WTC11 (cell line): ENCODE measurements at regions not wholly inside any gene's neighbourhood (a gene's known extent, or its start where the extent isn't known, plus 50 kb on each side); places are given as distances from the start of the nearest gene placed in this dataset.

ENCODE experiments used
- ATAC-seq: fragments of 200-7000 bp; cut with Tn5 transposase; 2 replicates; pipeline ENCODE4 v1.10.0; 2021; ENCODE audit warnings: mild to moderate bottlenecking, moderate library complexity
- CTCF ChIA-PET: fragments of 300-600 bp; sonication (Branson Sonifier 250); formaldehyde crosslinking; loops from one replicate; lab custom pipeline; 2021; ENCODE audit warnings: antibody characterized with exemption; lab: Charles Lee
- POLR2A ChIA-PET: fragments of 350-600 bp; sonication (Branson Sonifier 250); formaldehyde crosslinking; loops from one replicate; lab custom pipeline; 2021; ENCODE audit warnings: antibody characterized with exemption; lab: Charles Lee
- DNase-seq: peaks from one replicate; pipeline ENCODE4 v3.0.0; 2021; ENCODE audit warnings: low spot score
- H3K27ac Mint-ChIP-seq: 2 replicates; pipeline ENCODE4 v1.8.0; 2021; ENCODE audit warnings: mixed read lengths
- H3K27me3 Mint-ChIP-seq: 2 replicates; pipeline ENCODE4 v1.8.0; 2021; ENCODE audit warnings: low read depth, mild to moderate bottlenecking, moderate library complexity, mixed read lengths
- H3K36me3 Mint-ChIP-seq: 2 replicates; pipeline ENCODE4 v1.8.0; 2021; ENCODE audit warnings: mixed read lengths
- H3K4me1 Mint-ChIP-seq: 2 replicates; pipeline ENCODE4 v1.8.0; 2022; ENCODE audit warnings: mixed read lengths
- H3K4me3 Mint-ChIP-seq: 2 replicates; pipeline ENCODE4 v1.8.0; 2021; ENCODE audit warnings: mild to moderate bottlenecking, moderate library complexity, mixed read lengths
- H3K9me3 Mint-ChIP-seq: 2 replicates; pipeline ENCODE4 v1.8.0; 2021; ENCODE audit warnings: mixed read lengths
- FOXJ3 ChIP-seq: sonication (generic); formaldehyde crosslinking; IDR thresholded peaks from 2 replicates; pipeline ENCODE4 v1.9.0; 2021; ENCODE audit warnings: missing genetic modification reagents, mild to moderate bottlenecking, borderline replicate concordance
- FOXP1 ChIP-seq: sonication (generic); formaldehyde crosslinking; IDR thresholded peaks from 2 replicates; pipeline ENCODE4 v1.8.0; 2022; ENCODE audit warnings: missing genetic modification reagents, mild to moderate bottlenecking, moderate library complexity, borderline replicate concordance
- GRHL2 ChIP-seq: fragments of 250-450 bp; sonication (Bioruptor Pico); IDR thresholded peaks from 2 replicates; pipeline ENCODE4 v1.8.0; 2022; ENCODE audit warnings: mild to moderate bottlenecking, moderate library complexity; ENCODE audit not compliant: insufficient replicate concordance, severe bottlenecking
- HMGA2 ChIP-seq: fragments of 250-450 bp; sonication (Bioruptor Pico); IDR thresholded peaks from 2 replicates; pipeline ENCODE4 v1.4.0; 2021; ENCODE audit warnings: mild to moderate bottlenecking, moderate library complexity
- JUN ChIP-seq: sonication (generic); formaldehyde crosslinking; IDR thresholded peaks from 2 replicates; pipeline ENCODE4 v1.8.0; 2023; ENCODE audit warnings: mild to moderate bottlenecking, missing genetic modification reagents
- KAT7 ChIP-seq: sonication (generic); formaldehyde crosslinking; IDR thresholded peaks from 2 replicates; pipeline ENCODE4 v1.8.1; 2023; ENCODE audit warnings: missing genetic modification reagents, mild to moderate bottlenecking, borderline replicate concordance
- NR1H2 ChIP-seq: sonication (generic); formaldehyde crosslinking; IDR thresholded peaks from 2 replicates; pipeline ENCODE4 v1.9.0; 2021; ENCODE audit warnings: mild to moderate bottlenecking, moderate library complexity, missing genetic modification reagents
- RELA ChIP-seq: sonication (generic); formaldehyde crosslinking; IDR thresholded peaks from 2 replicates; pipeline ENCODE4 v1.8.1; 2022; ENCODE audit warnings: missing genetic modification reagents, mild to moderate bottlenecking, borderline replicate concordance
- RORB ChIP-seq: fragments of 250-450 bp; sonication (Bioruptor Pico); IDR thresholded peaks from 2 replicates; pipeline ENCODE4 v1.9.0; 2021; ENCODE audit warnings: mild to moderate bottlenecking
- SOX15 ChIP-seq: fragments of 250-450 bp; sonication (Bioruptor Pico); IDR thresholded peaks from 2 replicates; pipeline ENCODE4 v1.9.0; 2021; ENCODE audit warnings: mild to moderate bottlenecking
- SP1 ChIP-seq: sonication (generic); formaldehyde crosslinking; conservative IDR thresholded peaks from 2 replicates; pipeline ENCODE4 v1.8.1; 2022; ENCODE audit warnings: missing genetic modification reagents
- ZBTB21 ChIP-seq: sonication (generic); formaldehyde crosslinking; IDR thresholded peaks from 2 replicates; pipeline ENCODE4 v1.8.1; 2023; ENCODE audit warnings: mild to moderate bottlenecking, missing genetic modification reagents, borderline replicate concordance
- TF ChIP-seq, protein P1 (sequence below): fragments of 250-450 bp; sonication (Bioruptor Pico); IDR thresholded peaks from 2 replicates; pipeline ENCODE4 v1.9.0; 2021; ENCODE audit warnings: mild to moderate bottlenecking
- TF ChIP-seq, protein P2 (sequence below): sonication (generic); formaldehyde crosslinking; IDR thresholded peaks from 2 replicates; pipeline ENCODE4 v1.8.0; 2023; ENCODE audit warnings: missing genetic modification reagents, mild to moderate bottlenecking, borderline replicate concordance
- TF ChIP-seq, protein P3 (sequence below): sonication (generic); formaldehyde crosslinking; IDR thresholded peaks from 2 replicates; pipeline ENCODE4 v1.8.0; 2022; ENCODE audit warnings: mild to moderate bottlenecking, missing genetic modification reagents
- TF ChIP-seq, protein P4 (sequence below): fragments of 250-450 bp; sonication (Bioruptor Pico); IDR thresholded peaks from 2 replicates; pipeline ENCODE4 v1.9.0; 2021; ENCODE audit warnings: mild to moderate bottlenecking
- TF ChIP-seq, protein P5 (sequence below): sonication (generic); formaldehyde crosslinking; IDR thresholded peaks from 2 replicates; pipeline ENCODE4 v1.8.1; 2023; ENCODE audit warnings: mild to moderate bottlenecking, missing genetic modification reagents, borderline replicate concordance

DNA sequence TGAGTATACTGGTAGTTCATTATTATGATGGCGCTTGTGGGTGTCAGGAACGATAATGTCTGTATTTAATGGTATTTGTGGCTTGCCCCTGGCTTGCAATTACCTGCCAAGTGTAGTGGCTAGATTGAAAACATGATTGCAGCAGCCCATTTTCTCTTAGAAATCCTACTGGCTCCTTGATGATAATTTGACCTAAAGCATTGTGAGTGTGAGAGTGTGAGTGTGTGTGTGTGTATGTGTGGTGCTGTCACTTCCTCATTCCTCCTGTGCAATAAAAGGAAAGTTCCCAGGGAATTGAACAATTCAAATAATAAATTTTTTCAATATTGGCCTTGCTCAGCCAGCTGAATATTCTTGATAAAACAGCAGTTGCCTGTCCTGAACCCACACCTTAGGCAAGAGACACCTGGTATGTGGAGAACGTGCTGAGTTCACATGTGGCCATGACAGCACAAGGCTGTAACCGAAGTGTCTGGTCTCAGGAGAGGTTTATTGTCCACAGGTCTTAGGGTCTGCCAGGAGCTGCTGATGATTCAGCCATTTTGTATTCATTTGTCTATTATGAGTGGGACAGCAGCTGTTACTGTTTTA, 193.3 kb downstream of the CD47 start:
- no peaks in the 10 kb centered on the region for H3K9me3 Mint-ChIP-seq
- H3K27me3 Mint-ChIP-seq: no peaks in the 10 kb centered on the region; the same call in 1 of the 2 replicates
- no peaks in the 10 kb centered on the region for H3K4me1 Mint-ChIP-seq
- no peaks in the 10 kb centered on the region for H3K36me3 Mint-ChIP-seq
- TF ChIP-seq GRHL2 (CRISPR knock-in tag) (no peak), KAT7 (no peak)
- TF ChIP-seq, all 79 proteins: peak for 0
- no peak for ATAC-seq
- ChIA-PET CTCF (no interaction called here), POLR2A (interaction anchor here (0.6 kb wide), 1 partner anchor 25 kb away, joined by 3 read pairs; no protein-coding TSS in a partner anchor)
- Mint-ChIP-seq H3K27ac (no peak overlapping the region), H3K4me3 (no peak overlapping the region)
- DNase-seq: no peak

DNA sequence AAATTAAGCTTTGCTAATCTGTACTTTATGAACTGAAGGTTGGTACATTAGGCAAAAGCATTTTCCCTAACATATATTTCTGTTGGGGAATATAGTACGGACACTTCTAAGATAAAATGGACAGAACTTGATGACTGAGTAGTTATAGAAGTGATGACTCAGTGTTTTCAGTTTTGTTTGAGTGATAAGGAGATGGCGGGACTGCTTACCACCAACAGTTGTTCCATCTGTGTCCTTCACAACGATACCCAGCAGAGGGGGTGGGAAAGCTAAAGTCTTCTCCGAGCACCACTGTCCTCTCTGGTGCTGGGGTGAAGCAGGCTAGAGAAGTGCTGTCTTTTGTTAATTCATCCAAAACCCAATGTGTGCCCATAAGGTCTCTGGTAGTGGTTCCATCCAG, 195.8 kb downstream of the CD47 start:
- ChIA-PET CTCF (interaction anchor here (1.1 kb wide), 1 partner anchor 10 kb away, joined by 4 read pairs; no protein-coding TSS in a partner anchor), POLR2A (no interaction called here)
- no peaks in the 10 kb centered on the region for H3K4me1 Mint-ChIP-seq
- H3K27ac Mint-ChIP-seq: no peak overlapping the region
- no peaks in the 10 kb centered on the region; the same call in 1 of the 2 replicates for H3K27me3 Mint-ChIP-seq
- no peaks in the 10 kb centered on the region for H3K9me3 Mint-ChIP-seq
- no peaks in the 10 kb centered on the region for H3K36me3 Mint-ChIP-seq
- DNase-seq: no peak
- TF ChIP-seq NR1H2 (CRISPR knock-in tag): no peak
- TF ChIP-seq, protein P1, sequence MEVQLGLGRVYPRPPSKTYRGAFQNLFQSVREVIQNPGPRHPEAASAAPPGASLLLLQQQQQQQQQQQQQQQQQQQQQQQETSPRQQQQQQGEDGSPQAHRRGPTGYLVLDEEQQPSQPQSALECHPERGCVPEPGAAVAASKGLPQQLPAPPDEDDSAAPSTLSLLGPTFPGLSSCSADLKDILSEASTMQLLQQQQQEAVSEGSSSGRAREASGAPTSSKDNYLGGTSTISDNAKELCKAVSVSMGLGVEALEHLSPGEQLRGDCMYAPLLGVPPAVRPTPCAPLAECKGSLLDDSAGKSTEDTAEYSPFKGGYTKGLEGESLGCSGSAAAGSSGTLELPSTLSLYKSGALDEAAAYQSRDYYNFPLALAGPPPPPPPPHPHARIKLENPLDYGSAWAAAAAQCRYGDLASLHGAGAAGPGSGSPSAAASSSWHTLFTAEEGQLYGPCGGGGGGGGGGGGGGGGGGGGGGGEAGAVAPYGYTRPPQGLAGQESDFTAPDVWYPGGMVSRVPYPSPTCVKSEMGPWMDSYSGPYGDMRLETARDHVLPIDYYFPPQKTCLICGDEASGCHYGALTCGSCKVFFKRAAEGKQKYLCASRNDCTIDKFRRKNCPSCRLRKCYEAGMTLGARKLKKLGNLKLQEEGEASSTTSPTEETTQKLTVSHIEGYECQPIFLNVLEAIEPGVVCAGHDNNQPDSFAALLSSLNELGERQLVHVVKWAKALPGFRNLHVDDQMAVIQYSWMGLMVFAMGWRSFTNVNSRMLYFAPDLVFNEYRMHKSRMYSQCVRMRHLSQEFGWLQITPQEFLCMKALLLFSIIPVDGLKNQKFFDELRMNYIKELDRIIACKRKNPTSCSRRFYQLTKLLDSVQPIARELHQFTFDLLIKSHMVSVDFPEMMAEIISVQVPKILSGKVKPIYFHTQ: no peak
- TF ChIP-seq, protein P2, sequence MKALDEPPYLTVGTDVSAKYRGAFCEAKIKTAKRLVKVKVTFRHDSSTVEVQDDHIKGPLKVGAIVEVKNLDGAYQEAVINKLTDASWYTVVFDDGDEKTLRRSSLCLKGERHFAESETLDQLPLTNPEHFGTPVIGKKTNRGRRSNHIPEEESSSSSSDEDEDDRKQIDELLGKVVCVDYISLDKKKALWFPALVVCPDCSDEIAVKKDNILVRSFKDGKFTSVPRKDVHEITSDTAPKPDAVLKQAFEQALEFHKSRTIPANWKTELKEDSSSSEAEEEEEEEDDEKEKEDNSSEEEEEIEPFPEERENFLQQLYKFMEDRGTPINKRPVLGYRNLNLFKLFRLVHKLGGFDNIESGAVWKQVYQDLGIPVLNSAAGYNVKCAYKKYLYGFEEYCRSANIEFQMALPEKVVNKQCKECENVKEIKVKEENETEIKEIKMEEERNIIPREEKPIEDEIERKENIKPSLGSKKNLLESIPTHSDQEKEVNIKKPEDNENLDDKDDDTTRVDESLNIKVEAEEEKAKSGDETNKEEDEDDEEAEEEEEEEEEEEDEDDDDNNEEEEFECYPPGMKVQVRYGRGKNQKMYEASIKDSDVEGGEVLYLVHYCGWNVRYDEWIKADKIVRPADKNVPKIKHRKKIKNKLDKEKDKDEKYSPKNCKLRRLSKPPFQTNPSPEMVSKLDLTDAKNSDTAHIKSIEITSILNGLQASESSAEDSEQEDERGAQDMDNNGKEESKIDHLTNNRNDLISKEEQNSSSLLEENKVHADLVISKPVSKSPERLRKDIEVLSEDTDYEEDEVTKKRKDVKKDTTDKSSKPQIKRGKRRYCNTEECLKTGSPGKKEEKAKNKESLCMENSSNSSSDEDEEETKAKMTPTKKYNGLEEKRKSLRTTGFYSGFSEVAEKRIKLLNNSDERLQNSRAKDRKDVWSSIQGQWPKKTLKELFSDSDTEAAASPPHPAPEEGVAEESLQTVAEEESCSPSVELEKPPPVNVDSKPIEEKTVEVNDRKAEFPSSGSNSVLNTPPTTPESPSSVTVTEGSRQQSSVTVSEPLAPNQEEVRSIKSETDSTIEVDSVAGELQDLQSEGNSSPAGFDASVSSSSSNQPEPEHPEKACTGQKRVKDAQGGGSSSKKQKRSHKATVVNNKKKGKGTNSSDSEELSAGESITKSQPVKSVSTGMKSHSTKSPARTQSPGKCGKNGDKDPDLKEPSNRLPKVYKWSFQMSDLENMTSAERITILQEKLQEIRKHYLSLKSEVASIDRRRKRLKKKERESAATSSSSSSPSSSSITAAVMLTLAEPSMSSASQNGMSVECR (CRISPR knock-in tag): no peak
- TF ChIP-seq FOXP1 (CRISPR knock-in tag): no peak
- no peak for TF ChIP-seq RELA (CRISPR knock-in tag)
- TF ChIP-seq, protein P3, sequence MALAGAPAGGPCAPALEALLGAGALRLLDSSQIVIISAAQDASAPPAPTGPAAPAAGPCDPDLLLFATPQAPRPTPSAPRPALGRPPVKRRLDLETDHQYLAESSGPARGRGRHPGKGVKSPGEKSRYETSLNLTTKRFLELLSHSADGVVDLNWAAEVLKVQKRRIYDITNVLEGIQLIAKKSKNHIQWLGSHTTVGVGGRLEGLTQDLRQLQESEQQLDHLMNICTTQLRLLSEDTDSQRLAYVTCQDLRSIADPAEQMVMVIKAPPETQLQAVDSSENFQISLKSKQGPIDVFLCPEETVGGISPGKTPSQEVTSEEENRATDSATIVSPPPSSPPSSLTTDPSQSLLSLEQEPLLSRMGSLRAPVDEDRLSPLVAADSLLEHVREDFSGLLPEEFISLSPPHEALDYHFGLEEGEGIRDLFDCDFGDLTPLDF (CRISPR knock-in tag): no peak
- no peak for TF ChIP-seq JUN (CRISPR knock-in tag)
- no peak for ATAC-seq
- no peak overlapping the region for H3K4me3 Mint-ChIP-seq

DNA sequence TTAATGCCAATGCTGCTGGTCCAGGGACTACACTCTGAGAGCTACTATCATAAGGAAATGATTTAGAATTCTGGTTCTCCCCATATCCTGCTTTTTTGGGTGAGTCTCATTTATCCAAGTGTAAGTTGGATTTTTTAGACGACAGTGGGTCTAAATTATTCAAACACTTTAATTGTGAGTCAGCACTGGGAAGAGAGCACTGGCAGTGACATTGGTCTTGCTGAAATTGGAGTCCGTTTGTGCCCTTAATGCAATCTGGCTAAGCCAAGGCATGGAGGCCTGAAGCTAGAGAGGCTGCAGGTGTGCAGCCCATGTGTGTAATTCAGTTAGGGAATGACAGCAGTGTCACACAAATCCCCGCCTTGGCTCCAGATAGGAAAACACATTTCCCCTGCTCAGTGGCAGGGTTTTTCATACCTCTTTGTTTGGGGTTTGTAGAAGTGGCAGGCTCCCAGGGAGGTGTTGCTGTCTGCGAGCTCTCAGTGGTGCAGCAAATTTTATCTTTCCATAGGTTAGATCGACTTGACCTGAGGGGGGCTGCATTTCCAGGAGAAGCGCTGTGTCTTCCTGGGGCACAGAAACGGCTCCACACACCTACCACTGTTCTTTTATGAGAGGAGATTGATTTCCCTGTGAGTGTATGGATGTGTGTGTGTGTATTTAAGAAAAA, 197.7 kb downstream of the CD47 start:
- Mint-ChIP-seq H3K36me3 (peaks cover 9% of the 10 kb centered on the region), H3K27ac (no peak overlapping the region), H3K4me1 (no peaks in the 10 kb centered on the region), H3K9me3 (peaks cover 11% of the 10 kb centered on the region), H3K4me3 (no peak overlapping the region), H3K27me3 (no peaks in the 10 kb centered on the region; the same call in 1 of the 2 replicates)
- CTCF ChIA-PET: no interaction called here
- POLR2A ChIA-PET: no interaction called here
- ATAC-seq (no peak), DNase-seq (no peak)
- TF ChIP-seq ZBTB21 (CRISPR knock-in tag) (no peak), HMGA2 (no peak), NR1H2 (CRISPR knock-in tag) (no peak), SOX15 (CRISPR knock-in tag) (no peak), RORB (CRISPR knock-in tag) (no peak), FOXJ3 (CRISPR knock-in tag) (no peak), SP1 (no peak)
- TF ChIP-seq, protein P4, sequence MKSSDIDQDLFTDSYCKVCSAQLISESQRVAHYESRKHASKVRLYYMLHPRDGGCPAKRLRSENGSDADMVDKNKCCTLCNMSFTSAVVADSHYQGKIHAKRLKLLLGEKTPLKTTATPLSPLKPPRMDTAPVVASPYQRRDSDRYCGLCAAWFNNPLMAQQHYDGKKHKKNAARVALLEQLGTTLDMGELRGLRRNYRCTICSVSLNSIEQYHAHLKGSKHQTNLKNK (CRISPR knock-in tag): no peak
- TF ChIP-seq, protein P5, sequence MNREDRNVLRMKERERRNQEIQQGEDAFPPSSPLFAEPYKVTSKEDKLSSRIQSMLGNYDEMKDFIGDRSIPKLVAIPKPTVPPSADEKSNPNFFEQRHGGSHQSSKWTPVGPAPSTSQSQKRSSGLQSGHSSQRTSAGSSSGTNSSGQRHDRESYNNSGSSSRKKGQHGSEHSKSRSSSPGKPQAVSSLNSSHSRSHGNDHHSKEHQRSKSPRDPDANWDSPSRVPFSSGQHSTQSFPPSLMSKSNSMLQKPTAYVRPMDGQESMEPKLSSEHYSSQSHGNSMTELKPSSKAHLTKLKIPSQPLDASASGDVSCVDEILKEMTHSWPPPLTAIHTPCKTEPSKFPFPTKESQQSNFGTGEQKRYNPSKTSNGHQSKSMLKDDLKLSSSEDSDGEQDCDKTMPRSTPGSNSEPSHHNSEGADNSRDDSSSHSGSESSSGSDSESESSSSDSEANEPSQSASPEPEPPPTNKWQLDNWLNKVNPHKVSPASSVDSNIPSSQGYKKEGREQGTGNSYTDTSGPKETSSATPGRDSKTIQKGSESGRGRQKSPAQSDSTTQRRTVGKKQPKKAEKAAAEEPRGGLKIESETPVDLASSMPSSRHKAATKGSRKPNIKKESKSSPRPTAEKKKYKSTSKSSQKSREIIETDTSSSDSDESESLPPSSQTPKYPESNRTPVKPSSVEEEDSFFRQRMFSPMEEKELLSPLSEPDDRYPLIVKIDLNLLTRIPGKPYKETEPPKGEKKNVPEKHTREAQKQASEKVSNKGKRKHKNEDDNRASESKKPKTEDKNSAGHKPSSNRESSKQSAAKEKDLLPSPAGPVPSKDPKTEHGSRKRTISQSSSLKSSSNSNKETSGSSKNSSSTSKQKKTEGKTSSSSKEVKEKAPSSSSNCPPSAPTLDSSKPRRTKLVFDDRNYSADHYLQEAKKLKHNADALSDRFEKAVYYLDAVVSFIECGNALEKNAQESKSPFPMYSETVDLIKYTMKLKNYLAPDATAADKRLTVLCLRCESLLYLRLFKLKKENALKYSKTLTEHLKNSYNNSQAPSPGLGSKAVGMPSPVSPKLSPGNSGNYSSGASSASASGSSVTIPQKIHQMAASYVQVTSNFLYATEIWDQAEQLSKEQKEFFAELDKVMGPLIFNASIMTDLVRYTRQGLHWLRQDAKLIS: no peak
